HEK293 (cell line): ENCODE measurements at regions not wholly inside any gene's neighbourhood (a gene's known extent, or its start where the extent isn't known, plus 50 kb on each side); places are given as distances from the start of the nearest gene placed in this dataset.

Experiments
- CTCF ChIA-PET: fragments of 350-600 bp; formaldehyde crosslinking; extraction: SDS; loops from one replicate; lab custom pipeline; 2021; ENCODE audit warnings: antibody characterized with exemption; lab: Yijun Ruan, JAX
- POLR2A ChIA-PET: fragments of 300-600 bp; formaldehyde crosslinking; extraction: SDS; loops from one replicate; lab custom pipeline; 2020; ENCODE audit warnings: antibody characterized with exemption, inconsistent platforms; lab: Yijun Ruan, JAX
- H3K27ac ChIP-seq: fragments of 200-500 bp; sonication (Bioruptor generic); 2 replicates; pipeline ENCODE4 v1.5.1; 2014; ENCODE audit warnings: low read depth, low read length, control low read depth, inconsistent platforms; ENCODE audit errors: extremely low read depth
- H3K36me3 ChIP-seq, 2 experiments: fragments of 200-500 bp in 1 of 2; sonication (Bioruptor generic) in 1 of 2; 1 replicate in 1 of 2; 2 replicates in 1 of 2; pipeline ENCODE4 v1.5.1; 2014 to 2017; ENCODE audit warnings: inconsistent platforms in 2 of 2, low read length in 2 of 2; ENCODE audit not compliant: control insufficient read depth in 2 of 2, insufficient read depth in 1 of 2
- H3K4me1 ChIP-seq: fragments of 200-500 bp; sonication (Bioruptor generic); 2 replicates; pipeline ENCODE4 v1.5.1; 2014; ENCODE audit warnings: mild to moderate bottlenecking, low read length, inconsistent platforms; ENCODE audit not compliant: control insufficient read depth, insufficient read depth
- H3K4me3 ChIP-seq: 2 replicates; pipeline ENCODE4 v1.5.1; 2011; ENCODE audit warnings: low read depth, mild to moderate bottlenecking, control low read depth, low read length, moderate library complexity
- H3K9me3 ChIP-seq: fragments of 200-500 bp; sonication (Bioruptor generic); 2 replicates; pipeline ENCODE4 v1.5.1; 2014; ENCODE audit warnings: low read depth, low read length, inconsistent platforms; ENCODE audit not compliant: control insufficient read depth, insufficient read depth
- EGR2 ChIP-seq: fragments of 450-650 bp; formaldehyde crosslinking; IDR thresholded peaks from 2 replicates; pipeline ENCODE4 v1.5.1; 2016; ENCODE audit warnings: low read depth, missing biosample characterization, missing genetic modification characterization
- HOXA7 ChIP-seq: sonication (generic); formaldehyde crosslinking; IDR thresholded peaks from 2 replicates; pipeline ENCODE4 v1.8.1; 2022; ENCODE audit warnings: missing genetic modification reagents, borderline replicate concordance
- HOXD13 ChIP-seq: sonication (generic); formaldehyde crosslinking; IDR thresholded peaks from 2 replicates; pipeline ENCODE4 v1.8.0; 2022; ENCODE audit warnings: missing genetic modification reagents, borderline replicate concordance
- RBAK ChIP-seq: fragments of 450-650 bp; formaldehyde crosslinking; IDR thresholded peaks from 2 replicates; pipeline ENCODE4 v1.5.1; 2016; ENCODE audit warnings: missing biosample characterization, missing genetic modification characterization
- SCRT1 ChIP-seq: fragments of 450-650 bp; formaldehyde crosslinking; IDR thresholded peaks from 2 replicates; pipeline ENCODE4 v1.5.1; 2016; ENCODE audit warnings: missing biosample characterization, missing genetic modification characterization, borderline replicate concordance
- ZNF174 ChIP-seq: fragments of 450-650 bp; formaldehyde crosslinking; IDR thresholded peaks from 2 replicates; pipeline ENCODE4 v1.5.0; 2017; ENCODE audit warnings: missing biosample characterization, mild to moderate bottlenecking, missing genetic modification characterization
- ZNF221 ChIP-seq: fragments of 450-650 bp; formaldehyde crosslinking; IDR thresholded peaks from 2 replicates; pipeline ENCODE4 v1.5.1; 2017; ENCODE audit warnings: missing biosample characterization, missing genetic modification characterization, borderline replicate concordance
- ZNF354C ChIP-seq: fragments of 450-650 bp; formaldehyde crosslinking; IDR thresholded peaks from 2 replicates; pipeline ENCODE4 v1.5.1; 2016; ENCODE audit warnings: missing biosample characterization, missing genetic modification characterization, low read depth, borderline replicate concordance
- ZNF37A ChIP-seq: fragments of 450-650 bp; IDR thresholded peaks from 2 replicates; pipeline ENCODE4 v1.5.1; 2018; ENCODE audit warnings: missing biosample characterization, missing genetic modification characterization
- ZNF394 ChIP-seq: fragments of 450-650 bp; formaldehyde crosslinking; IDR thresholded peaks from 2 replicates; pipeline ENCODE4 v1.5.1; 2016; ENCODE audit warnings: missing biosample characterization, missing genetic modification characterization, mild to moderate bottlenecking, moderate library complexity, borderline replicate concordance
- ZNF423 ChIP-seq: fragments of 450-650 bp; formaldehyde crosslinking; IDR thresholded peaks from 2 replicates; pipeline ENCODE4 v1.5.1; 2016; ENCODE audit warnings: missing biosample characterization, missing genetic modification characterization
- ZNF548 ChIP-seq: fragments of 450-650 bp; formaldehyde crosslinking; IDR thresholded peaks from 2 replicates; pipeline ENCODE4 v1.5.1; 2016; ENCODE audit warnings: missing biosample characterization, missing genetic modification characterization
- ZNF571 ChIP-seq: fragments of 450-650 bp; formaldehyde crosslinking; IDR thresholded peaks from 2 replicates; pipeline ENCODE4 v1.5.0; 2017; ENCODE audit warnings: missing biosample characterization, missing genetic modification characterization
- ZNF596 ChIP-seq: fragments of 450-650 bp; IDR thresholded peaks from 2 replicates; pipeline ENCODE4 v1.5.0; 2018; ENCODE audit warnings: missing biosample characterization, mild to moderate bottlenecking, missing genetic modification characterization, moderate library complexity
- ZNF664 ChIP-seq: fragments of 450-650 bp; formaldehyde crosslinking; IDR thresholded peaks from 2 replicates; pipeline ENCODE4 v1.5.1; 2016; ENCODE audit warnings: missing biosample characterization, missing genetic modification characterization
- ZNF76 ChIP-seq: fragments of 450-650 bp; formaldehyde crosslinking; IDR thresholded peaks from 2 replicates; pipeline ENCODE4; 2016; ENCODE audit warnings: low read depth, missing biosample characterization, missing genetic modification characterization, borderline replicate concordance
- ZNF830 ChIP-seq: fragments of 450-650 bp; IDR thresholded peaks from 2 replicates; pipeline ENCODE4 v1.5.0; 2018; ENCODE audit warnings: missing biosample characterization, missing genetic modification characterization, low read depth, mild to moderate bottlenecking, moderate library complexity
- ZXDB ChIP-seq: fragments of 450-650 bp; formaldehyde crosslinking; IDR thresholded peaks from 2 replicates; pipeline ENCODE4 v1.5.1; 2016; ENCODE audit warnings: missing biosample characterization, missing genetic modification characterization
- TF ChIP-seq, protein P1 (sequence below): fragments of 450-650 bp; formaldehyde crosslinking; IDR thresholded peaks from 2 replicates; pipeline ENCODE4 v1.5.1; 2016; ENCODE audit warnings: missing biosample characterization, missing genetic modification characterization
- TF ChIP-seq, protein P2 (sequence below): fragments of 450-650 bp; formaldehyde crosslinking; IDR thresholded peaks from 2 replicates; pipeline ENCODE4 v1.5.1; 2016; ENCODE audit warnings: missing biosample characterization, missing genetic modification characterization
- TF ChIP-seq, protein P3 (sequence below): fragments of 450-650 bp; IDR thresholded peaks from 2 replicates; pipeline ENCODE4 v1.5.1; 2018; ENCODE audit warnings: missing biosample characterization, missing genetic modification characterization
- TF ChIP-seq, protein P4 (sequence below): fragments of 450-650 bp; formaldehyde crosslinking; IDR thresholded peaks from 2 replicates; pipeline ENCODE4 v1.5.1; 2016; ENCODE audit warnings: missing biosample characterization, missing genetic modification characterization
- TF ChIP-seq, protein P5 (sequence below): fragments of 450-650 bp; formaldehyde crosslinking; IDR thresholded peaks from 2 replicates; pipeline ENCODE4 v1.5.1; 2016; ENCODE audit warnings: missing biosample characterization, missing genetic modification characterization
- TF ChIP-seq, protein P6 (sequence below): fragments of 450-650 bp; formaldehyde crosslinking; IDR thresholded peaks from 2 replicates; pipeline ENCODE4 v1.5.1; 2016; ENCODE audit warnings: missing biosample characterization, missing genetic modification characterization, low read depth

DNA sequence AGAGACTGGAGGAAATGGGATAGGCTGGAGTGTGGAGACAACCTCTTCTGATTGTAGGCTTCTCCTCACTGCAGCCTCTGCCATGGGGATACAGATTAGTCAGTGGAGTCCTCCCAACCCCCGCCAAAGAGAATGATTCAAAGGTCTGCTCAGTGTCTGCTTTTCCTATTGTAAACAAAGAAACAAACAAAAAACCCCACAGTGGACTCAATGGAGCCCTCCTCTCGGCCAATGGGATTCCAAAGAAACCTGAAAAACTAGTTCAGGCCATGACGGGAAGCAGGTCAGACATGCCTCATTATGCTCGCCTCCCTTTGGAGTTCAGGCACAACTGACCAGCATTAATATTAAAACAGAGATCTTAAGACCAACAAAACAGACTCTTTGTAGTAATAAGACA, 85.8 kb downstream of the SEC61B start:
- ChIA-PET POLR2A (no interaction called here), CTCF (no interaction called here)
- H3K36me3 ChIP-seq: no peaks in the 10 kb centered on the region
- H3K27ac ChIP-seq: no peak overlapping the region
- H3K4me1 ChIP-seq: no peaks in the 10 kb centered on the region
- H3K4me3 ChIP-seq: no peak overlapping the region
- TF ChIP-seq ZNF596: no peak
- TF ChIP-seq ZNF830: no peak
- TF ChIP-seq, protein P1, sequence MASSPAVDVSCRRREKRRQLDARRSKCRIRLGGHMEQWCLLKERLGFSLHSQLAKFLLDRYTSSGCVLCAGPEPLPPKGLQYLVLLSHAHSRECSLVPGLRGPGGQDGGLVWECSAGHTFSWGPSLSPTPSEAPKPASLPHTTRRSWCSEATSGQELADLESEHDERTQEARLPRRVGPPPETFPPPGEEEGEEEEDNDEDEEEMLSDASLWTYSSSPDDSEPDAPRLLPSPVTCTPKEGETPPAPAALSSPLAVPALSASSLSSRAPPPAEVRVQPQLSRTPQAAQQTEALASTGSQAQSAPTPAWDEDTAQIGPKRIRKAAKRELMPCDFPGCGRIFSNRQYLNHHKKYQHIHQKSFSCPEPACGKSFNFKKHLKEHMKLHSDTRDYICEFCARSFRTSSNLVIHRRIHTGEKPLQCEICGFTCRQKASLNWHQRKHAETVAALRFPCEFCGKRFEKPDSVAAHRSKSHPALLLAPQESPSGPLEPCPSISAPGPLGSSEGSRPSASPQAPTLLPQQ (tag by site-specific recombination): no peak
- no peak for TF ChIP-seq ZNF548
- TF ChIP-seq SCRT1 (tag by site-specific recombination): no peak
- no peak for TF ChIP-seq RBAK (tag by site-specific recombination)
- TF ChIP-seq HOXD13 (CRISPR knock-in tag): no peak
- TF ChIP-seq ZNF571 (tag by site-specific recombination): no peak
- no peak for TF ChIP-seq ZNF354C
- no peak for TF ChIP-seq ZNF37A
- TF ChIP-seq ZNF174 (tag by site-specific recombination): no peak
- no peak for TF ChIP-seq ZNF664 (tag by site-specific recombination)
- TF ChIP-seq, protein P2, sequence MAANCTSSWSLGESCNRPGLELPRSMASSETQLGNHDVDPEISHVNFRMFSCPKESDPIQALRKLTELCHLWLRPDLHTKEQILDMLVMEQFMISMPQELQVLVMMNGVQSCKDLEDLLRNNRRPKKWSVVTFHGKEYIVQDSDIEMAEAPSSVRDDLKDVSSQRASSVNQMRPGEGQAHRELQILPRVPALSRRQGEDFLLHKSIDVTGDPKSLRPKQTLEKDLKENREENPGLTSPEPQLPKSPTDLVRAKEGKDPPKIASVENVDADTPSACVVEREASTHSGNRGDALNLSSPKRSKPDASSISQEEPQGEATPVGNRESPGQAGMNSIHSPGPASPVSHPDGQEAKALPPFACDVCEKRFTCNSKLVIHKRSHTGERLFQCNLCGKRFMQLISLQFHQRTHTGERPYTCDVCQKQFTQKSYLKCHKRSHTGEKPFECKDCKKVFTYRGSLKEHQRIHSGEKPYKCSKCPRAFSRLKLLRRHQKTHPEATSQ (tag by site-specific recombination): no peak
- TF ChIP-seq ZNF76 (tag by site-specific recombination): no peak
- no peak for TF ChIP-seq ZXDB (tag by site-specific recombination)
- no peak for TF ChIP-seq ZNF394
- TF ChIP-seq, protein P3, sequence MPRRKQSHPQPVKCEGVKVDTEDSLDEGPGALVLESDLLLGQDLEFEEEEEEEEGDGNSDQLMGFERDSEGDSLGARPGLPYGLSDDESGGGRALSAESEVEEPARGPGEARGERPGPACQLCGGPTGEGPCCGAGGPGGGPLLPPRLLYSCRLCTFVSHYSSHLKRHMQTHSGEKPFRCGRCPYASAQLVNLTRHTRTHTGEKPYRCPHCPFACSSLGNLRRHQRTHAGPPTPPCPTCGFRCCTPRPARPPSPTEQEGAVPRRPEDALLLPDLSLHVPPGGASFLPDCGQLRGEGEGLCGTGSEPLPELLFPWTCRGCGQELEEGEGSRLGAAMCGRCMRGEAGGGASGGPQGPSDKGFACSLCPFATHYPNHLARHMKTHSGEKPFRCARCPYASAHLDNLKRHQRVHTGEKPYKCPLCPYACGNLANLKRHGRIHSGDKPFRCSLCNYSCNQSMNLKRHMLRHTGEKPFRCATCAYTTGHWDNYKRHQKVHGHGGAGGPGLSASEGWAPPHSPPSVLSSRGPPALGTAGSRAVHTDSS (tag by site-specific recombination): no peak
- no peaks in the 10 kb centered on the region for H3K9me3 ChIP-seq

DNA sequence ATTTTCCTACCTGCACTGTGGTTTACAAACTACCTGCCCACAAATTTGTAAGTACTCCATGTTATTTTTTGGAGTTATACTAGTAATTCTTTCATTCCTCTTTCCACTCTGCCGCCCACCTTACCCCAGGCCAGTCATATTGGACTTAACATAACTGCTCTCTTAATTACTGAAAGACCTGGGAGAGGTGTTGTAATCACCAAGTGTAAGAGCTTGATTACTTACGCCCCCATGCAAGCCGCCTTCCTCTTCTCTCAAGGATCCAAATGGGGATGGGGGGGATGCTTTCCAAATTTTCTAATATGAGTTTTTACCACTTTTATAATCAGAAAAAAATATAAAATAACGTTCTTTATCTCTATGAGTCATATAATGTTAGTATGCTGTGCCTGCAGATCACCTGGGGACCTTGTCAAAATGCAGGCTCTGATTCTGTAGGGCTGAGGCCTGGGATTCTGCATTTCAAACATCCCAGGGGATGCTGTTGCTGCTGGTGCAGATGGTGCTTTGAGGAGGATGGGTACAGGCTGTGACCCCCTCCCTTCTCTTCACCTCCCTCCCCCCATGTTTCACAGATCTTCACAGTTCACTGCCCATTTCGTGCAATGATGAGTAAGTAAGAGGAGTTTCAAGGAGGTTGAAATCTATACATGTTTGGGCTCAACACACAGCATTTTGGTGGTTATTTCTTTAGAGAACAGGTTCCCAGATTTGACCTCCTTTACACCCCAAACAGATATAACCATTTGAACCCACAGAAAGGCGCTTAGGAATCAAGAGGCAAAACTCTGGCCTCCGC, 87.3 kb downstream of the SEC61B start:
- no peaks in the 10 kb centered on the region for H3K9me3 ChIP-seq
- H3K27ac ChIP-seq: no peak overlapping the region
- CTCF ChIA-PET: interaction anchor here (0.7 kb wide), 1 partner anchor 306 kb away, joined by 3 read pairs; no protein-coding TSS in a partner anchor
- H3K4me3 ChIP-seq: no peak overlapping the region
- POLR2A ChIA-PET: no interaction called here
- TF ChIP-seq, protein P4, sequence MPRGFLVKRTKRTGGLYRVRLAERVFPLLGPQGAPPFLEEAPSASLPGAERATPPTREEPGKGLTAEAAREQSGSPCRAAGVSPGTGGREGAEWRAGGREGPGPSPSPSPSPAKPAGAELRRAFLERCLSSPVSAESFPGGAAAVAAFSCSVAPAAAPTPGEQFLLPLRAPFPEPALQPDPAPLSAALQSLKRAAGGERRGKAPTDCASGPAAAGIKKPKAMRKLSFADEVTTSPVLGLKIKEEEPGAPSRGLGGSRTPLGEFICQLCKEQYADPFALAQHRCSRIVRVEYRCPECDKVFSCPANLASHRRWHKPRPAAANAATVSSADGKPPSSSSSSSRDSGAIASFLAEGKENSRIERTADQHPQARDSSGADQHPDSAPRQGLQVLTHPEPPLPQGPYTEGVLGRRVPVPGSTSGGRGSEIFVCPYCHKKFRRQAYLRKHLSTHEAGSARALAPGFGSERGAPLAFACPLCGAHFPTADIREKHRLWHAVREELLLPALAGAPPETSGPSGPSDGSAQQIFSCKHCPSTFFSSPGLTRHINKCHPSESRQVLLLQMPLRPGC: no peak
- no peak for TF ChIP-seq ZNF221 (tag by site-specific recombination)
- TF ChIP-seq HOXA7: no peak
- TF ChIP-seq, protein P5, sequence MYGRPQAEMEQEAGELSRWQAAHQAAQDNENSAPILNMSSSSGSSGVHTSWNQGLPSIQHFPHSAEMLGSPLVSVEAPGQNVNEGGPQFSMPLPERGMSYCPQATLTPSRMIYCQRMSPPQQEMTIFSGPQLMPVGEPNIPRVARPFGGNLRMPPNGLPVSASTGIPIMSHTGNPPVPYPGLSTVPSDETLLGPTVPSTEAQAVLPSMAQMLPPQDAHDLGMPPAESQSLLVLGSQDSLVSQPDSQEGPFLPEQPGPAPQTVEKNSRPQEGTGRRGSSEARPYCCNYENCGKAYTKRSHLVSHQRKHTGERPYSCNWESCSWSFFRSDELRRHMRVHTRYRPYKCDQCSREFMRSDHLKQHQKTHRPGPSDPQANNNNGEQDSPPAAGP (tag by site-specific recombination): no peak
- no peak for TF ChIP-seq EGR2 (tag by site-specific recombination)
- TF ChIP-seq, protein P6, sequence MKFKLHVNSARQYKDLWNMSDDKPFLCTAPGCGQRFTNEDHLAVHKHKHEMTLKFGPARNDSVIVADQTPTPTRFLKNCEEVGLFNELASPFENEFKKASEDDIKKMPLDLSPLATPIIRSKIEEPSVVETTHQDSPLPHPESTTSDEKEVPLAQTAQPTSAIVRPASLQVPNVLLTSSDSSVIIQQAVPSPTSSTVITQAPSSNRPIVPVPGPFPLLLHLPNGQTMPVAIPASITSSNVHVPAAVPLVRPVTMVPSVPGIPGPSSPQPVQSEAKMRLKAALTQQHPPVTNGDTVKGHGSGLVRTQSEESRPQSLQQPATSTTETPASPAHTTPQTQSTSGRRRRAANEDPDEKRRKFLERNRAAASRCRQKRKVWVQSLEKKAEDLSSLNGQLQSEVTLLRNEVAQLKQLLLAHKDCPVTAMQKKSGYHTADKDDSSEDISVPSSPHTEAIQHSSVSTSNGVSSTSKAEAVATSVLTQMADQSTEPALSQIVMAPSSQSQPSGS: no peak
- no peak for TF ChIP-seq ZNF423 (tag by site-specific recombination)
- H3K4me1 ChIP-seq: no peaks in the 10 kb centered on the region
- no peaks in the 10 kb centered on the region for H3K36me3 ChIP-seq
